DOHH2 (cell line): ENCODE measurements at regions not wholly inside any gene's neighbourhood (a gene's known extent, or its start where the extent isn't known, plus 50 kb on each side); places are given as distances from the start of the nearest gene placed in this dataset.

Source experiments
- H3F3A ChIP-seq: fragments of 200-600 bp; sonication (generic), shearing (Covaris generic); 2 replicates; pipeline ENCODE4 v1.6.0; 2016; ENCODE audit warnings: antibody characterized with exemption, mild to moderate bottlenecking; ENCODE audit not compliant: control insufficient read depth, insufficient read depth
- H3K27ac ChIP-seq: fragments of 200-600 bp; sonication (generic); 2 replicates; pipeline ENCODE4 v1.5.1; 2014; ENCODE audit warnings: low read depth, mild to moderate bottlenecking, low read length, moderate library complexity
- H3K27me3 ChIP-seq: fragments of 200-600 bp; sonication (generic); 2 replicates; pipeline ENCODE4 v1.6.1; 2014; ENCODE audit warnings: mild to moderate bottlenecking, low read length, mixed read lengths; ENCODE audit not compliant: control insufficient read depth
- H3K36me3 ChIP-seq: fragments of 200-600 bp; sonication (generic); 2 replicates; pipeline ENCODE4 v1.6.1; 2014; ENCODE audit warnings: mild to moderate bottlenecking, low read length, moderate library complexity, mixed read lengths; ENCODE audit not compliant: control insufficient read depth
- H3K4me1 ChIP-seq: fragments of 200-600 bp; sonication (generic); 2 replicates; pipeline ENCODE4 v1.6.1; 2014; ENCODE audit warnings: mild to moderate bottlenecking, low read length, mixed read lengths; ENCODE audit not compliant: control insufficient read depth
- H3K4me2 ChIP-seq: fragments of 200-600 bp; sonication (generic); 2 replicates; pipeline ENCODE4 v1.6.0; 2014; ENCODE audit warnings: mild to moderate bottlenecking, low read length, moderate library complexity
- H3K4me3 ChIP-seq: fragments of 200-600 bp; sonication (generic); 2 replicates; pipeline ENCODE4 v1.5.1; 2014; ENCODE audit warnings: mild to moderate bottlenecking, low read length, mixed read lengths
- H3K79me2 ChIP-seq: fragments of 200-600 bp; sonication (generic); 2 replicates; pipeline ENCODE4 v1.6.1; 2014; ENCODE audit warnings: mild to moderate bottlenecking, low read length, mixed read lengths; ENCODE audit not compliant: control insufficient read depth
- H3K9me2 ChIP-seq: fragments of 200-600 bp; sonication (generic); replicated peaks from 2 replicates; pipeline ENCODE4 v1.6.1; 2014; ENCODE audit warnings: mild to moderate bottlenecking, low read length, mixed read lengths; ENCODE audit not compliant: control insufficient read depth
- H3K9me3 ChIP-seq: fragments of 200-600 bp; sonication (generic); 2 replicates; pipeline ENCODE4 v1.6.1; 2014; ENCODE audit warnings: antibody characterized with exemption, low read length, mixed read lengths; ENCODE audit not compliant: control insufficient read depth, insufficient read depth
- H4K20me1 ChIP-seq: fragments of 200-600 bp; sonication (generic); 2 replicates; pipeline ENCODE4 v1.6.0; 2014; ENCODE audit warnings: low read depth, mild to moderate bottlenecking, antibody characterized with exemption, low read length, moderate library complexity; ENCODE audit not compliant: control insufficient read depth, insufficient read depth
- EZH2phosphoT487 ChIP-seq: fragments of 200-600 bp; sonication (generic); IDR thresholded peaks from 2 replicates; pipeline ENCODE4 v1.6.1; 2017; ENCODE audit warnings: borderline replicate concordance, mild to moderate bottlenecking, antibody characterized with exemption, low read length, moderate library complexity, mixed read lengths
- TF ChIP-seq, protein P1 (sequence below): fragments of 200-600 bp; sonication (generic); IDR thresholded peaks from one replicate; pipeline ENCODE4 v1.5.1; 2014; ENCODE audit warnings: antibody characterized with exemption, mild to moderate bottlenecking, low read depth, low read length; ENCODE audit not compliant: poor library complexity, severe bottlenecking

DNA sequence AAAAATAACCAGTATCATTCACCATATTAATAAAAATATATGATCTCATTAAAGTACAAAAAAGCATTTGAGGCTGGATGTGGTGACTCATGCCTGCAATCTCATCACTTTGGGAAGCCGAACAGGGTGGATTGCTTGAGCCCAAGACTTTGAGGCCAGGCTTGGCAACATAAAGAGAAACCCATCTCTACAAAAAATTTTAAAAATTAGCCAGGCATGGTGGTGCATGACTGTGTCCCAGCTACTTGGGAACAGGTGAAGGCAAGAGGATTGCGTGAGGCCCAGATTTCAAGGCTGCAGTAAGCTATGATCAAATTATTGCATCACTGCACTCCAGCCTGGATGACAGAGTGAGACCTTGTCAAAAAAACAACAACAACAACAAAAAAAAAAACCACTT lies 75.9 kb downstream of the RAD51AP2 start:
- H3K36me3 ChIP-seq, result no peaks in the 10 kb centered on the region
- H3K4me2 ChIP-seq, result no peak overlapping the region
- no peak overlapping the region for H3K27ac ChIP-seq
- H3K79me2 ChIP-seq, result no peaks in the 10 kb centered on the region
- no peak for TF ChIP-seq EZH2phosphoT487
- TF ChIP-seq, protein P1, sequence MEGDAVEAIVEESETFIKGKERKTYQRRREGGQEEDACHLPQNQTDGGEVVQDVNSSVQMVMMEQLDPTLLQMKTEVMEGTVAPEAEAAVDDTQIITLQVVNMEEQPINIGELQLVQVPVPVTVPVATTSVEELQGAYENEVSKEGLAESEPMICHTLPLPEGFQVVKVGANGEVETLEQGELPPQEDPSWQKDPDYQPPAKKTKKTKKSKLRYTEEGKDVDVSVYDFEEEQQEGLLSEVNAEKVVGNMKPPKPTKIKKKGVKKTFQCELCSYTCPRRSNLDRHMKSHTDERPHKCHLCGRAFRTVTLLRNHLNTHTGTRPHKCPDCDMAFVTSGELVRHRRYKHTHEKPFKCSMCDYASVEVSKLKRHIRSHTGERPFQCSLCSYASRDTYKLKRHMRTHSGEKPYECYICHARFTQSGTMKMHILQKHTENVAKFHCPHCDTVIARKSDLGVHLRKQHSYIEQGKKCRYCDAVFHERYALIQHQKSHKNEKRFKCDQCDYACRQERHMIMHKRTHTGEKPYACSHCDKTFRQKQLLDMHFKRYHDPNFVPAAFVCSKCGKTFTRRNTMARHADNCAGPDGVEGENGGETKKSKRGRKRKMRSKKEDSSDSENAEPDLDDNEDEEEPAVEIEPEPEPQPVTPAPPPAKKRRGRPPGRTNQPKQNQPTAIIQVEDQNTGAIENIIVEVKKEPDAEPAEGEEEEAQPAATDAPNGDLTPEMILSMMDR, result no peak
- no peaks in the 10 kb centered on the region for H3K9me3 ChIP-seq
- H3K4me3 ChIP-seq, result no peak overlapping the region
- H3K9me2 ChIP-seq, result no peaks in the 10 kb centered on the region
- H3K27me3 ChIP-seq, result no peaks in the 10 kb centered on the region
- H4K20me1 ChIP-seq, result no peaks in the 10 kb centered on the region
- no peaks in the 10 kb centered on the region for H3F3A ChIP-seq
- peaks cover 7% of the 10 kb centered on the region for H3K4me1 ChIP-seq

DNA sequence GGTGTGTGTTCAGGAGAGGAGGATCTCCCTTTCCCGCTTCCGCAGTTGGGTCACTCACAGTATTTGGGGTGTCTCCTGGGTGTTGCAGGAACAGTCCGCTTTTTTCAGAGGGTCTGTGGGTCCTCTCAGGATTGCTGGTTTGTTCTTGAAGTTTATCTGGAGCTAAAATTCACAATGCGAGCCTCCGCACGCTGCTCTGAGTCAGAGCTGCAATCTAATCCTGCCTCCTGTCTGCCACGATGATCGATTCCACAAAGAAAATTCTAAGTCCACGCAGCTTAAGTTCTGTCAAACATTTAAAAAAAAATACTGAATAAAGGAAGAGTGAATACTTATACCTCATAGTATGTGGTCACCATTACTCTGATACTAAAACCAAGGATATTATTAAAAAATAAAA lies 76.5 kb downstream of the RAD51AP2 start:
- Histone ChIP-seq H3K4me2 (no peak overlapping the region), H3F3A (no peaks in the 10 kb centered on the region), H3K4me3 (no peak overlapping the region), H3K36me3 (no peaks in the 10 kb centered on the region), H3K9me2 (no peaks in the 10 kb centered on the region), H3K9me3 (no peaks in the 10 kb centered on the region), H3K79me2 (no peaks in the 10 kb centered on the region), H3K27me3 (no peaks in the 10 kb centered on the region), H3K27ac (no peak overlapping the region), H4K20me1 (no peaks in the 10 kb centered on the region), H3K4me1 (peaks cover 7% of the 10 kb centered on the region)
- TF ChIP-seq EZH2phosphoT487, result no peak
- TF ChIP-seq, protein P1, result no peak

DNA sequence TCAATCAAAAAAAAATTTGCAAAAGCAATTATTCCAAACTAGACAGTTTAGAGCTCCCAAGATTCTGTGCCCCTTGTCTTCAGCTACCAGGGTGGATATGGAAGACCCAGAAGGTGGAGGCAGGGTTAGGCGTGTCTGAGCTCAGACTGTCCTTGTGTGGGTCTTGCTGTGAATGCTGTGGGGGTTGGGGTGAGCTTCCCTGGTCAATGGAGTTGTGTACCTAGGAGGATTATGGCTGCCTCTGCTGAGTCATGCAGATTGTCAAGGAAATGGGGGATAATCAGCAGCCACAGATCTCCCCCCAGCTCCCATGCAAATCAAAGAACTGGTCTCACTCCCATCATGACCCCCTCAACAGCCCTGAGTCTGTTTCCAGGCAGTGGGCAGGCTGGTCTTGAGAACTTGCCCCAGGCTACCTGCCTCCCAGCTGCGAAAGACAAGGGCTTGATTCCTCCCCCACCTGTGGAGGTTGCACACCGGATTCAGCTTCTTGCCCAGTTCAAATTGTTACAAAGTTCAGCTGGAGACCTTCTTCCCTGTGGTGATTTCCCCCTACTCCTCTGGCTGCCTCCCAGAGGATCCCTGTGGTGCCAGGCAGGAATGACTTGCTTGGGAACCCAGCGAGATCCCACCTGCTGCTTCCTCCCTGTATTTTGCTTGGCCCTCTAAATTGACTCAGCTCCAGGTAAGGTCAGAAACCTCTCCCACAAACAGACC lies 77.0 kb downstream of the RAD51AP2 start:
- no peaks in the 10 kb centered on the region for H3K36me3 ChIP-seq
- H3F3A ChIP-seq, result no peaks in the 10 kb centered on the region
- no peaks in the 10 kb centered on the region for H3K27me3 ChIP-seq
- peaks cover 4% of the 10 kb centered on the region for H3K4me1 ChIP-seq
- H3K79me2 ChIP-seq, result no peaks in the 10 kb centered on the region
- no peaks in the 10 kb centered on the region for H3K9me3 ChIP-seq
- H3K4me3 ChIP-seq, result no peak overlapping the region
- H3K4me2 ChIP-seq, result no peak overlapping the region
- TF ChIP-seq, protein P1, result no peak
- no peak for TF ChIP-seq EZH2phosphoT487
- H4K20me1 ChIP-seq, result no peaks in the 10 kb centered on the region
- H3K27ac ChIP-seq, result no peak overlapping the region
- no peaks in the 10 kb centered on the region for H3K9me2 ChIP-seq
